ENCODE measurements at regions not wholly inside any gene's neighbourhood (a gene's known extent, or its start where the extent isn't known, plus 50 kb on each side); places are given as distances from the start of the nearest gene placed in this dataset.

DNA sequence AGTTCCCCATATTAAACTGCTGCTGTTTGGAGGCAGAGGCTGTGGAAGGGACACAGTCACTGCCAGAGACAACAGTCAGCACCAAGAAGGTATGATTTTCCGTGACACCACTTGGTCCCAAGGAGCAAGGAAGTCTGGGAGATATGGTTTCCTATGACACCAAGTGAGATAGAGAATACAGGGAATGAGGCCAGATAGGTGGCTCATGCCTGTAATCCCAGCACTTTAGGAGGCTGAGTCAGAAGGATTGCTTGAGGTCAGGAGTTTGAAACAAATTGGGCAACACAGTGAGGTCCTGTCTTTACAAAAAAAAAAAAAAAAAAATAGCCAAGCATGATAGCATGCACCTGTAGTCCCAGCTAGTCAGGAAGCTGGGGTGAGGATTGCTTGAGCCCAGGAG, 90.8 kb downstream of the ABCC12 start:
- no peak overlapping the region for H3K4me2 ChIP-seq (ENCODE audit: insufficient read depth, low read length)
- no peaks in the 10 kb centered on the region for H4K20me1 ChIP-seq (replicated peaks; ENCODE audit: control insufficient read depth, insufficient read depth, low read length)
- H3K79me2 ChIP-seq (ENCODE audit: control insufficient read depth, insufficient read depth, low read length) = no peaks in the 10 kb centered on the region
- H3K4me3 ChIP-seq = no peak overlapping the region
- no peak overlapping the region for H2AFZ ChIP-seq (ENCODE audit: low read depth, low read length)
- H3K36me3 ChIP-seq (ENCODE audit: control insufficient read depth, insufficient read depth, low read length) = no peaks in the 10 kb centered on the region
- no peak overlapping the region for H3K9ac ChIP-seq (ENCODE audit: insufficient read depth in 1 of 2, low read depth in 2 of 2, low read length in 2 of 2)
- no TSS peak for BruUV-seq (replicated peaks)
- intact Hi-C loops (cut with micrococcal nuclease) = no loop called here
- ChIA-PET POLR2A (no interaction called here), CTCF (ENCODE audit: low intra/inter-chr PET ratio) (interaction anchor here (0.6 kb wide), 1 partner anchor 954 kb away, joined by 4 read pairs; no protein-coding TSS in a partner anchor)
- H3K9me3 ChIP-seq (replicated peaks; ENCODE audit: control insufficient read depth, insufficient read depth, low read depth, low read length) = no peaks in the 10 kb centered on the region
- H3K4me1 ChIP-seq (replicated peaks in 1 of 2; ENCODE audit: control insufficient read depth in 2 of 2, insufficient read depth in 2 of 2, low read length in 2 of 2) = no peaks in the 10 kb centered on the region
- 0% methylated on average over 1 of the region's 1 CpG for WGBS (ENCODE audit: insufficient coverage, low coverage, missing lambda C conversion rate)
- in situ Hi-C loops (cut with MboI) = no loop called here
- DNase-seq (ENCODE audit: extremely low read depth in 1 of 4, low spot score in 3 of 4) (no peak), ATAC-seq (no peak), FAIRE-seq (no peak)
- no peaks in the 10 kb centered on the region for H3K27me3 ChIP-seq (ENCODE audit: control insufficient read depth in 2 of 2, insufficient read depth in 2 of 2, low read length in 2 of 2)
- no peak overlapping the region for H3K27ac ChIP-seq (ENCODE audit: extremely low read depth, low read depth, low read length)
- no peaks in the 10 kb centered on the region for H3K9me1 ChIP-seq (ENCODE audit: control insufficient read depth, insufficient read depth, low read length)
- TF ChIP-seq SMARCC2 (IDR thresholded peaks at IDR 0.05; ENCODE audit: low read depth) = no peak
- TF ChIP-seq ZNF41 (CRISPR knock-in tag; conservative IDR thresholded peaks at IDR 0.05) = no peak
- no peak for TF ChIP-seq ZNF507 (tag; conservative IDR thresholded peaks at IDR 0.05)
- TF ChIP-seq ATF7 (IDR thresholded peaks at IDR 0.05) = no peak
- no peak for TF ChIP-seq RBM25 (IDR thresholded peaks at IDR 0.05; ENCODE audit: low read depth, low read length, severe bottlenecking)
- no peak for TF ChIP-seq ZNF57 (CRISPR knock-in tag; IDR thresholded peaks at IDR 0.05)
- TF ChIP-seq ZBTB1 (CRISPR knock-in tag; IDR thresholded peaks at IDR 0.05; ENCODE audit: borderline replicate concordance, low read depth) = no peak
- no peak for TF ChIP-seq CBX8 (IDR thresholded peaks at IDR 0.05; ENCODE audit: borderline replicate concordance, extremely low read depth, low read depth, low read length, poor library complexity, severe bottlenecking)
- TF ChIP-seq ZNF217 (CRISPR knock-in tag; IDR thresholded peaks at IDR 0.05) = no peak
- TF ChIP-seq, protein P1, sequence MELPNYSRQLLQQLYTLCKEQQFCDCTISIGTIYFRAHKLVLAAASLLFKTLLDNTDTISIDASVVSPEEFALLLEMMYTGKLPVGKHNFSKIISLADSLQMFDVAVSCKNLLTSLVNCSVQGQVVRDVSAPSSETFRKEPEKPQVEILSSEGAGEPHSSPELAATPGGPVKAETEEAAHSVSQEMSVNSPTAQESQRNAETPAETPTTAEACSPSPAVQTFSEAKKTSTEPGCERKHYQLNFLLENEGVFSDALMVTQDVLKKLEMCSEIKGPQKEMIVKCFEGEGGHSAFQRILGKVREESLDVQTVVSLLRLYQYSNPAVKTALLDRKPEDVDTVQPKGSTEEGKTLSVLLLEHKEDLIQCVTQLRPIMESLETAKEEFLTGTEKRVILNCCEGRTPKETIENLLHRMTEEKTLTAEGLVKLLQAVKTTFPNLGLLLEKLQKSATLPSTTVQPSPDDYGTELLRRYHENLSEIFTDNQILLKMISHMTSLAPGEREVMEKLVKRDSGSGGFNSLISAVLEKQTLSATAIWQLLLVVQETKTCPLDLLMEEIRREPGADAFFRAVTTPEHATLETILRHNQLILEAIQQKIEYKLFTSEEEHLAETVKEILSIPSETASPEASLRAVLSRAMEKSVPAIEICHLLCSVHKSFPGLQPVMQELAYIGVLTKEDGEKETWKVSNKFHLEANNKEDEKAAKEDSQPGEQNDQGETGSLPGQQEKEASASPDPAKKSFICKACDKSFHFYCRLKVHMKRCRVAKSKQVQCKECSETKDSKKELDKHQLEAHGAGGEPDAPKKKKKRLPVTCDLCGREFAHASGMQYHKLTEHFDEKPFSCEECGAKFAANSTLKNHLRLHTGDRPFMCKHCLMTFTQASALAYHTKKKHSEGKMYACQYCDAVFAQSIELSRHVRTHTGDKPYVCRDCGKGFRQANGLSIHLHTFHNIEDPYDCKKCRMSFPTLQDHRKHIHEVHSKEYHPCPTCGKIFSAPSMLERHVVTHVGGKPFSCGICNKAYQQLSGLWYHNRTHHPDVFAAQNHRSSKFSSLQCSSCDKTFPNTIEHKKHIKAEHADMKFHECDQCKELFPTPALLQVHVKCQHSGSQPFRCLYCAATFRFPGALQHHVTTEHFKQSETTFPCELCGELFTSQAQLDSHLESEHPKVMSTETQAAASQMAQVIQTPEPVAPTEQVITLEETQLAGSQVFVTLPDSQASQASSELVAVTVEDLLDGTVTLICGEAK (IDR thresholded peaks at IDR 0.05) = no peak
- TF ChIP-seq, protein P1 (CRISPR knock-in tag; IDR thresholded peaks at IDR 0.05) = no peak
- no peak for TF ChIP-seq SREBF2 (CRISPR knock-in tag; IDR thresholded peaks at IDR 0.05)
- no peak for TF ChIP-seq CTBP1 (IDR thresholded peaks at IDR 0.05; ENCODE audit: borderline replicate concordance)
- no peak for TF ChIP-seq CHD4 (IDR thresholded peaks at IDR 0.05; ENCODE audit: insufficient read depth, insufficient replicate concordance, low read depth, low read length, poor library complexity, severe bottlenecking)
- no peak for TF ChIP-seq HMG20B (CRISPR knock-in tag; IDR thresholded peaks at IDR 0.05)
